HL-60 (cell line): ENCODE measurements at regions not wholly inside any gene's neighbourhood (a gene's known extent, or its start where the extent isn't known, plus 50 kb on each side); places are given as distances from the start of the nearest gene placed in this dataset.

Experiments used
- POLR2AphosphoS5 ChIP-seq: IDR thresholded peaks from 2 replicates; pipeline ENCODE4 v1.6.1; 2012; ENCODE audit warnings: low read depth
- TF ChIP-seq, protein P1 (sequence below): IDR thresholded peaks from one replicate; pipeline ENCODE4 v1.5.1; 2011; ENCODE audit warnings: low read length, control low read depth, inconsistent platforms; ENCODE audit not compliant: insufficient read depth

DNA sequence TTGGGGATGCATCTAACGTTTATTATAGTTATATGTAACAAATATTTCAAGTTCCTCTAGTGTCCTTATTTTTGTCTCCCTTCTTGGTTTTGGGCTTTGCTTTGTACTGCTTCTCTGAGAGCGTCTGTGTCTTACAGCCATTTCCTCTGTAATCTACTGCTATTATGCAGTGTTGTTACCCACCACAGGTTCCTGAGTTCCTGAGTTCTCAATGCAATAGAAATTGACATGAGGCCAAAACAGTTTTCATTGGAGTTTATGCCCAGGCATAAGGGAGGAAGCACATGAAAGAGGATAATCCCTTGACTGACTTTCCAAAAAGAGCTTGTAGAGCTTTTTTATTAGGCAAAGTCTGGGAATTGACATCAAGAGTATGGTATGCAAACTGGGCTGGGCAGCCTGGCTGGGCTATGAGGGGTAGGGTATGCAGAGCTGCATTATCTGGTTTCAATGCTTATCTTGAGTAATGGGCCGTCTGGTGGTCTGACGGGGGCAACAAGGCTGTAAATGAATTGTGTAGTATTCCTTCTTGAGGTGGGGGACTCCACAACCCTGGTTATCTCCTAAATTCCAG, 722.5 kb upstream of the ATXN7L3B start:
- TF ChIP-seq POLR2AphosphoS5: no peak
- TF ChIP-seq, protein P1, sequence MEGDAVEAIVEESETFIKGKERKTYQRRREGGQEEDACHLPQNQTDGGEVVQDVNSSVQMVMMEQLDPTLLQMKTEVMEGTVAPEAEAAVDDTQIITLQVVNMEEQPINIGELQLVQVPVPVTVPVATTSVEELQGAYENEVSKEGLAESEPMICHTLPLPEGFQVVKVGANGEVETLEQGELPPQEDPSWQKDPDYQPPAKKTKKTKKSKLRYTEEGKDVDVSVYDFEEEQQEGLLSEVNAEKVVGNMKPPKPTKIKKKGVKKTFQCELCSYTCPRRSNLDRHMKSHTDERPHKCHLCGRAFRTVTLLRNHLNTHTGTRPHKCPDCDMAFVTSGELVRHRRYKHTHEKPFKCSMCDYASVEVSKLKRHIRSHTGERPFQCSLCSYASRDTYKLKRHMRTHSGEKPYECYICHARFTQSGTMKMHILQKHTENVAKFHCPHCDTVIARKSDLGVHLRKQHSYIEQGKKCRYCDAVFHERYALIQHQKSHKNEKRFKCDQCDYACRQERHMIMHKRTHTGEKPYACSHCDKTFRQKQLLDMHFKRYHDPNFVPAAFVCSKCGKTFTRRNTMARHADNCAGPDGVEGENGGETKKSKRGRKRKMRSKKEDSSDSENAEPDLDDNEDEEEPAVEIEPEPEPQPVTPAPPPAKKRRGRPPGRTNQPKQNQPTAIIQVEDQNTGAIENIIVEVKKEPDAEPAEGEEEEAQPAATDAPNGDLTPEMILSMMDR: no peak
